H9 (cell line): ENCODE measurements at regions not wholly inside any gene's neighbourhood (a gene's known extent, or its start where the extent isn't known, plus 50 kb on each side); places are given as distances from the start of the nearest gene placed in this dataset.

ENCODE experiments used
- DNase-seq: peaks from one replicate; pipeline ENCODE4 v3.0.0-alpha.2; 2017
- H2AFZ ChIP-seq: one replicate; pipeline ENCODE4 v1.6.1; 2013; ENCODE audit warnings: mild to moderate bottlenecking, low read length, control low read depth, moderate library complexity
- H2AK5ac ChIP-seq: 2 replicates; pipeline ENCODE4 v1.6.1; 2013; ENCODE audit warnings: low read length, control low read depth, mixed read lengths; ENCODE audit not compliant: insufficient read length
- H2BK120ac ChIP-seq: one replicate; pipeline ENCODE4 v1.6.1; 2013; ENCODE audit warnings: low read depth, mild to moderate bottlenecking, low read length, control low read depth, inconsistent platforms; ENCODE audit not compliant: poor library complexity, severe bottlenecking
- H2BK12ac ChIP-seq: 2 replicates; pipeline ENCODE4 v1.6.1; 2013; ENCODE audit warnings: low read length, control low read depth, mixed read lengths, low read depth; ENCODE audit not compliant: insufficient read length
- H2BK15ac ChIP-seq: 2 replicates; pipeline ENCODE4 v1.6.1; 2013; ENCODE audit warnings: low read depth, low read length, control low read depth
- H2BK20ac ChIP-seq: one replicate; pipeline ENCODE4 v1.6.1; 2013; ENCODE audit warnings: low read depth, mild to moderate bottlenecking, low read length, control low read depth, inconsistent platforms; ENCODE audit not compliant: poor library complexity, severe bottlenecking
- H2BK5ac ChIP-seq: 2 replicates; pipeline ENCODE4 v1.6.1; 2013; ENCODE audit warnings: low read length, control low read depth, mixed read lengths; ENCODE audit not compliant: insufficient read length
- H3K14ac ChIP-seq: 2 replicates; pipeline ENCODE4 v1.6.1; 2013; ENCODE audit warnings: low read length, control low read depth; ENCODE audit not compliant: insufficient read depth
- H3K18ac ChIP-seq: 2 replicates; pipeline ENCODE4 v1.6.1; 2013; ENCODE audit warnings: low read depth, mild to moderate bottlenecking, mixed read lengths, low read length, control low read depth; ENCODE audit not compliant: insufficient read length
- H3K23ac ChIP-seq: 2 replicates; pipeline ENCODE4 v1.6.1; 2013; ENCODE audit warnings: low read length, control low read depth, mixed read lengths, low read depth; ENCODE audit not compliant: insufficient read length
- H3K23me2 ChIP-seq: 2 replicates; pipeline ENCODE4 v1.6.1; 2013; ENCODE audit warnings: low read depth, mild to moderate bottlenecking, mixed read lengths, low read length, control low read depth; ENCODE audit not compliant: insufficient read length, poor library complexity, severe bottlenecking
- H3K27ac ChIP-seq: 2 replicates; pipeline ENCODE4 v1.5.1; 2013; ENCODE audit warnings: low read length, control low read depth, mixed read lengths, low read depth; ENCODE audit not compliant: insufficient read length
- H3K27me3 ChIP-seq: 2 replicates; pipeline ENCODE4 v1.6.1; 2013; ENCODE audit warnings: low read length, control low read depth, inconsistent platforms; ENCODE audit not compliant: insufficient read depth
- H3K4ac ChIP-seq: 2 replicates; pipeline ENCODE4 v1.6.1; 2013; ENCODE audit warnings: low read depth, mild to moderate bottlenecking, control low read depth, inconsistent platforms, low read length, moderate library complexity
- H3K4me1 ChIP-seq: 2 replicates; pipeline ENCODE4 v1.6.1; 2013; ENCODE audit warnings: low read length, control low read depth, inconsistent platforms; ENCODE audit not compliant: insufficient read depth
- H3K4me2 ChIP-seq: 2 replicates; pipeline ENCODE4 v1.6.1; 2013; ENCODE audit warnings: low read length, control low read depth, mixed read lengths; ENCODE audit not compliant: insufficient read length, insufficient read depth
- H3K56ac ChIP-seq: 2 replicates; pipeline ENCODE4 v1.6.1; 2013; ENCODE audit warnings: low read depth, mild to moderate bottlenecking, mixed read lengths, low read length, control low read depth; ENCODE audit not compliant: insufficient read length
- H3K79me1 ChIP-seq: 2 replicates; pipeline ENCODE4 v1.6.1; 2013; ENCODE audit warnings: low read depth, mild to moderate bottlenecking, moderate library complexity, low read length, control low read depth, inconsistent platforms; ENCODE audit not compliant: insufficient read depth, poor library complexity, severe bottlenecking
- H3K79me2 ChIP-seq: 2 replicates; pipeline ENCODE4 v1.6.1; 2013; ENCODE audit warnings: low read length, control low read depth, inconsistent platforms; ENCODE audit not compliant: insufficient read depth
- H3K9ac ChIP-seq: 2 replicates; pipeline ENCODE4 v1.6.1; 2013; ENCODE audit warnings: low read length, control low read depth, mixed read lengths; ENCODE audit not compliant: insufficient read length; ENCODE audit errors: extremely low read depth
- H3K9me3 ChIP-seq: one replicate; pipeline ENCODE4 v1.6.1; 2013; ENCODE audit warnings: low read depth, low read length, inconsistent platforms; ENCODE audit not compliant: control insufficient read depth
- H3T11ph ChIP-seq: one replicate; pipeline ENCODE4 v1.6.1; 2013; ENCODE audit warnings: mild to moderate bottlenecking, low read length, control low read depth, inconsistent platforms
- H4K20me1 ChIP-seq: one replicate; pipeline ENCODE4 v1.6.1; 2013; ENCODE audit not compliant: control insufficient read depth, insufficient read length, insufficient read depth
- H4K5ac ChIP-seq: 2 replicates; pipeline ENCODE4 v1.6.1; 2013; ENCODE audit warnings: low read depth, mild to moderate bottlenecking, mixed read lengths, low read length, control low read depth; ENCODE audit not compliant: insufficient read length
- H4K8ac ChIP-seq: replicated peaks from 2 replicates; pipeline ENCODE4 v1.6.1; 2013; ENCODE audit warnings: low read length, control low read depth, mixed read lengths, low read depth; ENCODE audit not compliant: insufficient read length
- H4K91ac ChIP-seq: 2 replicates; pipeline ENCODE4 v1.6.1; 2013; ENCODE audit warnings: low read depth, mild to moderate bottlenecking, moderate library complexity, mixed read lengths, low read length, control low read depth; ENCODE audit not compliant: insufficient read length
- H3K27ac Mint-ChIP-seq, 3 experiments: 2 replicates in 2 of 3; 3 replicates in 1 of 3; pipeline ENCODE4 v1.8.0; 2020 to 2021; ENCODE audit warnings: mixed read lengths in 3 of 3, mild to moderate bottlenecking in 1 of 3, moderate library complexity in 1 of 3
- H3K27me3 Mint-ChIP-seq: 2 replicates; pipeline ENCODE4 v1.8.0; 2021; ENCODE audit warnings: low read depth, mild to moderate bottlenecking, moderate library complexity, mixed read lengths
- H3K36me3 Mint-ChIP-seq, 3 experiments: 2 replicates in 2 of 3; 3 replicates in 1 of 3; pipeline ENCODE4 v1.8.0; 2020 to 2021; ENCODE audit warnings: low read depth in 3 of 3, mixed read lengths in 3 of 3; ENCODE audit not compliant: insufficient read depth in 1 of 3
- H3K4me1 Mint-ChIP-seq, 2 experiments: 2 replicates each; pipeline ENCODE4 v1.8.0; 2020; ENCODE audit warnings: mixed read lengths in 2 of 2
- H3K4me3 Mint-ChIP-seq, 2 experiments: 2 replicates in 1 of 2; 3 replicates in 1 of 2; pipeline ENCODE4 v1.8.0; 2020 to 2021; ENCODE audit warnings: mild to moderate bottlenecking in 2 of 2, mixed read lengths in 2 of 2, moderate library complexity in 1 of 2
- H3K9me3 Mint-ChIP-seq, 2 experiments: 2 replicates in 1 of 2; 3 replicates in 1 of 2; pipeline ENCODE4 v1.8.0; 2020; ENCODE audit warnings: mild to moderate bottlenecking in 2 of 2, mixed read lengths in 2 of 2, moderate library complexity in 1 of 2
- CTCF ChIP-seq: fragments of 200-600 bp; sonication (generic); conservative IDR thresholded peaks from 3 replicates; pipeline ENCODE4 v1.8.0; 2021; ENCODE audit warnings: antibody characterized with exemption, mild to moderate bottlenecking
- WGBS: extraction: QIAGEN DNeasy Blood & Tissue Kit; methylation state at CpG from one replicate; pipeline ENCODE4 v1.1.7; 2013; ENCODE audit warnings: missing lambda C conversion rate, low lambda C conversion rate, mixed read lengths; ENCODE audit not compliant: insufficient read length; ENCODE audit errors: extremely low coverage; 5-methylcytosine and 5-hydroxymethylcytosine counted together

- Mint-ChIP-seq H3K4me1 (no peaks in the 10 kb centered on the region), H3K9me3 (peaks cover 5 to 43% of the 10 kb centered on the region in 2 experiments), H3K36me3 (peaks cover 0 to 2% (median 0%) of the 10 kb centered on the region in 3 experiments; a peak in 1 of 7 replicates), H3K27ac (no peak overlapping the region), H3K4me3 (no peak overlapping the region), H3K27me3 (no peaks in the 10 kb centered on the region)
- no peak overlapping the region for H3K56ac ChIP-seq
- H3K27me3 ChIP-seq, result no peaks in the 10 kb centered on the region
- no peak overlapping the region for H2AFZ ChIP-seq
- H3K79me2 ChIP-seq, result no peaks in the 10 kb centered on the region
- DNase-seq, result no peak
- no peak overlapping the region for H4K5ac ChIP-seq
- no peak overlapping the region for H3K4ac ChIP-seq
- no CpG with 5 or more reads among the region's 2 CpGs for WGBS
- no peak overlapping the region for H3K18ac ChIP-seq
- no peaks in the 10 kb centered on the region for H3K79me1 ChIP-seq
- no peaks in the 10 kb centered on the region for H3K4me1 ChIP-seq
- H2BK15ac ChIP-seq, result no peak overlapping the region
- no peak overlapping the region for H3K14ac ChIP-seq
- H3K23ac ChIP-seq, result no peak overlapping the region
- no peak overlapping the region for H4K91ac ChIP-seq
- no peak overlapping the region for H3K9ac ChIP-seq
- no peaks in the 10 kb centered on the region for H4K20me1 ChIP-seq
- H3K27ac ChIP-seq, result no peak overlapping the region
- no peak overlapping the region for H2AK5ac ChIP-seq
- H2BK12ac ChIP-seq, result no peak overlapping the region
- H3K23me2 ChIP-seq, result no peaks in the 10 kb centered on the region
- H3K4me2 ChIP-seq, result no peak overlapping the region
- no peak overlapping the region for H2BK20ac ChIP-seq
- H2BK5ac ChIP-seq, result no peak overlapping the region
- no peak for TF ChIP-seq CTCF
- H3K9me3 ChIP-seq, result peaks cover 24% of the 10 kb centered on the region
- no peak overlapping the region for H4K8ac ChIP-seq
- H3T11ph ChIP-seq, result no peak overlapping the region
- H2BK120ac ChIP-seq, result no peak overlapping the region
These were observed 327.9 kb upstream of the GRIA3 start for GRCh38 chrX:122856205-122856604.
